Mesenchymal stem cell (in vitro differentiated cells and primary cell): ENCODE measurements at regions not wholly inside any gene's neighbourhood (a gene's known extent, or its start where the extent isn't known, plus 50 kb on each side); places are given as distances from the start of the nearest gene placed in this dataset.
"Not testable (repeated sequence)": the region's sequence is repeated elsewhere in the genome, so short reads cannot be mapped to it uniquely, and the experiment has no call there.

Source experiments
- DNase-seq: peaks from one replicate; pipeline ENCODE4 v3.0.0-alpha.2; 2013
- H2AFZ ChIP-seq: one replicate; pipeline ENCODE4 v1.6.1; 2013; ENCODE audit warnings: low read depth, mild to moderate bottlenecking, control low read depth, inconsistent platforms, low read length, moderate library complexity
- H2AK5ac ChIP-seq: 2 replicates; pipeline ENCODE4 v1.6.1; 2013; ENCODE audit warnings: low read length, moderate library complexity, mild to moderate bottlenecking, inconsistent platforms; ENCODE audit not compliant: severe bottlenecking
- H2BK120ac ChIP-seq: one replicate; pipeline ENCODE4 v1.6.1; 2013; ENCODE audit warnings: low read depth, mild to moderate bottlenecking, inconsistent platforms, low read length, moderate library complexity
- H2BK12ac ChIP-seq, 2 experiments: one replicate each; pipeline ENCODE4 v1.6.1; 2013; ENCODE audit warnings: inconsistent platforms in 2 of 2, low read length in 2 of 2, mild to moderate bottlenecking in 2 of 2, moderate library complexity in 2 of 2, control low read depth in 1 of 2
- H2BK15ac ChIP-seq: one replicate; pipeline ENCODE4 v1.6.1; 2013; ENCODE audit warnings: mild to moderate bottlenecking, low read depth, inconsistent platforms; ENCODE audit not compliant: poor library complexity, severe bottlenecking
- H2BK5ac ChIP-seq: 2 replicates; pipeline ENCODE4 v1.6.1; 2013; ENCODE audit warnings: low read depth, mild to moderate bottlenecking, low read length, control low read depth, inconsistent platforms; ENCODE audit not compliant: poor library complexity, severe bottlenecking
- H3K14ac ChIP-seq, 2 experiments: one replicate each; pipeline ENCODE4 v1.6.1; 2013; ENCODE audit warnings: inconsistent platforms in 2 of 2, low read length in 2 of 2, control low read depth in 1 of 2, mild to moderate bottlenecking in 1 of 2, moderate library complexity in 1 of 2
- H3K18ac ChIP-seq, 2 experiments: one replicate each; pipeline ENCODE4 v1.6.1; 2013; ENCODE audit warnings: inconsistent platforms in 2 of 2, low read length in 2 of 2, control low read depth in 1 of 2, low read depth in 1 of 2, mild to moderate bottlenecking in 1 of 2
- H3K23ac ChIP-seq, 2 experiments: one replicate each; pipeline ENCODE4 v1.6.1; 2013; ENCODE audit warnings: inconsistent platforms in 2 of 2, low read length in 2 of 2, mild to moderate bottlenecking in 2 of 2, moderate library complexity in 2 of 2, control low read depth in 1 of 2
- H3K27ac ChIP-seq: 2 replicates; pipeline ENCODE4 v1.5.1; 2013; ENCODE audit warnings: mild to moderate bottlenecking, moderate library complexity, low read length, control low read depth, inconsistent platforms; ENCODE audit not compliant: poor library complexity, severe bottlenecking
- H3K27me3 ChIP-seq, 2 experiments: 2 replicates each; pipeline versions ENCODE4 v1.6.1 to v1.7.0; 2013; ENCODE audit warnings: low read length in 2 of 2, mild to moderate bottlenecking in 2 of 2, moderate library complexity in 2 of 2, control low read depth in 1 of 2, inconsistent platforms in 1 of 2; ENCODE audit not compliant: control insufficient read depth in 1 of 2, insufficient read depth in 1 of 2
- H3K36me3 ChIP-seq, 2 experiments: 2 replicates each; pipeline versions ENCODE4 v1.6.1 to v1.7.0; 2013; ENCODE audit warnings: low read length in 2 of 2, control low read depth in 1 of 2, inconsistent platforms in 1 of 2, low read depth in 1 of 2, mild to moderate bottlenecking in 1 of 2; ENCODE audit not compliant: insufficient read depth in 2 of 2, control insufficient read depth in 1 of 2
- H3K4ac ChIP-seq, 2 experiments: one replicate each; pipeline ENCODE4 v1.6.1; 2013; ENCODE audit warnings: inconsistent platforms in 2 of 2, low read length in 2 of 2, mild to moderate bottlenecking in 2 of 2, moderate library complexity in 2 of 2, control low read depth in 1 of 2, low read depth in 1 of 2
- H3K4me1 ChIP-seq: 2 replicates; pipeline ENCODE4 v1.6.1; 2013; ENCODE audit warnings: low read depth, low read length, control low read depth; ENCODE audit not compliant: control insufficient read depth, insufficient read depth
- H3K4me2 ChIP-seq: 2 replicates; pipeline ENCODE4 v1.6.1; 2013; ENCODE audit warnings: low read length, mild to moderate bottlenecking, inconsistent platforms; ENCODE audit not compliant: poor library complexity, severe bottlenecking
- H3K4me3 ChIP-seq, 2 experiments: 2 replicates each; pipeline versions ENCODE4 v1.5.1 to v1.7.0; 2013; ENCODE audit warnings: low read length in 2 of 2, mild to moderate bottlenecking in 2 of 2, control low read depth in 1 of 2, low read depth in 1 of 2; ENCODE audit not compliant: insufficient read depth in 1 of 2
- H3K79me1 ChIP-seq: replicated peaks from 2 replicates; pipeline ENCODE4 v1.6.1; 2013; ENCODE audit warnings: mild to moderate bottlenecking, control low read depth, low read length, inconsistent platforms; ENCODE audit not compliant: poor library complexity, severe bottlenecking
- H3K9ac ChIP-seq: 2 replicates; pipeline ENCODE4 v1.7.0; 2013; ENCODE audit warnings: mild to moderate bottlenecking, low read length, moderate library complexity
- H3K9me3 ChIP-seq: 2 replicates; pipeline ENCODE4 v1.7.0; 2013; ENCODE audit warnings: mild to moderate bottlenecking, low read length; ENCODE audit not compliant: control insufficient read depth
- H4K8ac ChIP-seq: one replicate; pipeline ENCODE4 v1.6.1; 2013; ENCODE audit warnings: inconsistent platforms, mild to moderate bottlenecking, low read length, moderate library complexity
- H4K91ac ChIP-seq: one replicate; pipeline ENCODE4 v1.6.1; 2013; ENCODE audit warnings: mild to moderate bottlenecking, low read length, inconsistent platforms
- WGBS: methylation state at CpG from one replicate; pipeline ENCODE4 v1.1.7; 2013; ENCODE audit warnings: mixed read lengths; 5-methylcytosine and 5-hydroxymethylcytosine counted together

DNA sequence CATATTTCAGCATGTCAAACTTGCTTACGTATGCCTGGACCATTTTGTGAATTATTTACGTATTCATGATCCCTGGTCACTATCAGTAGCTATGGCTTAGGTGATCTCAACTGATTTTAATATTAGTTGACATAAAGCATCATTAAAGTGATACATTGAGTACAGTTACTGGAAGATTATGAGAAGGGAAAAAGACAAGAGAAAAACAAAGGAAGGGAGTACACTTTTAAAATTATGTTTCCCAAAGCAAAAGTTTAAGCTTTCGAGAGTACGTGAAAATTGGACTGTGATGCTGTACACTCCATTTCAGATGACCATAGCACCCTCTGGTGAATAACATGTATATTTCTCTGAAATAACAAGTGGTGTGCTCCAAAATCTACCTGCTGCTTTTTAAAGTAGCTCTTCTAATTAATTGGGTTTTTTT, 215.0 kb upstream of the HSF2 start:
- Histone ChIP-seq H2BK12ac (no peak overlapping the region), H2BK15ac (no peak overlapping the region), H3K4me3 (peak overlapping the region in 1 of 2 experiments; percentile 68), H3K79me1 (no peaks in the 10 kb centered on the region), H3K36me3 (no peaks in the 10 kb centered on the region), H4K8ac (no peak overlapping the region), H3K9me3 (no peaks in the 10 kb centered on the region), H3K4me2 (no peak overlapping the region), H2BK120ac (no peak overlapping the region), H4K91ac (no peak overlapping the region), H3K14ac (no peak overlapping the region), H2AFZ (no peak overlapping the region), H3K27me3 (no peaks in the 10 kb centered on the region), H2AK5ac (no peak overlapping the region), H3K18ac (no peak overlapping the region), H3K9ac (peak overlapping the region; percentile 77), H3K23ac (no peak overlapping the region), H3K27ac (no peak overlapping the region), H3K4ac (no peak overlapping the region), H3K4me1 (no peaks in the 10 kb centered on the region), H2BK5ac (no peak overlapping the region)
- WGBS, result 64% methylated on average over 3 of the region's 4 CpGs
- peak; percentile 41 for DNase-seq

DNA sequence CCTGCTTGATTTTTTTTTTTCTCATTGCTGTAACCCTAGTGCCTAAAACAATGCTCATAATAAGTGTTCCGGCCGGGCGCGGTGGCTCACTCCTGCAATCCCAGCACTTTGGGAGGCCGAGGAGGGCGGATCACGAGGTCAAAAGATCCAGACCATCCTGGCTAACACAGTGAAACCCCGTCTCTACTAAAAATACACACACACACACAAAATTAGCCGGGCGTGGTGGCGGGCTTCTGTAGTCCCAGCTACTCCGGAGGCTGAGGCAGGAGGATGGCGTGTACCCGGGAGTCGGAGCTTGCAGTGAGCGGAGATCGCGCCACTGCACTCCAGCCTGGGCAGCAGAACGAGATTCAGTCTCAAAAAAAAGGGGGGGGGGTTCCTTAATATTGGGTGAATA, 214.0 kb upstream of the HSF2 start:
- not testable (repeated sequence) for H3K14ac ChIP-seq, H3K4ac ChIP-seq, H3K4me1 ChIP-seq, H3K4me2 ChIP-seq, DNase-seq, H2BK15ac ChIP-seq, H3K23ac ChIP-seq, H3K9me3 ChIP-seq, H2AFZ ChIP-seq, H2AK5ac ChIP-seq, H2BK5ac ChIP-seq, H4K8ac ChIP-seq, H3K27me3 ChIP-seq, H4K91ac ChIP-seq, H3K4me3 ChIP-seq, H3K18ac ChIP-seq, H3K79me1 ChIP-seq, H3K27ac ChIP-seq, H2BK120ac ChIP-seq, H2BK12ac ChIP-seq, H3K9ac ChIP-seq, H3K36me3 ChIP-seq
- WGBS, result 88% methylated on average over 19 of the region's 19 CpGs

DNA sequence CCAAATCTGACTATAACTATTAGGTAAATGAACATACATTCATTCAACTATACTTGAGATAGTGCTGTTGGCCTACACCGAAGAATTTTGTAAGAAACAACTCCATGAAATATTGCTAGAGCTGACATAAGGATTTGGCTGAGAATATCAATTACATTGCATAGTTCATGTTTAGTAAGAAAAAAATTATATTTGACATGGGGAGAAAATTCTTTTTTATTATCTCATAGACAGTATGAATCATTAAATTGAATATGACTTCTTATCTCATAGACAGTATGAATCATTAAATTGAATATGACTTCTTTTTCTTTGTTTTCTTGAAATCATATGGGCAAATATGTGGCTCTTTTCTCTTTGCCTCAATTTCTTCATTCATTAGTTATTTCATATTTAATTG, 212.3 kb upstream of the HSF2 start:
- H3K9ac ChIP-seq, result no peak overlapping the region
- H3K18ac ChIP-seq, result no peak overlapping the region
- no peak overlapping the region for H3K27ac ChIP-seq
- no peak overlapping the region for H3K4me3 ChIP-seq
- no peaks in the 10 kb centered on the region for H3K4me1 ChIP-seq
- no peak overlapping the region for H2AK5ac ChIP-seq
- no peak overlapping the region for H3K23ac ChIP-seq
- no peak overlapping the region for H4K8ac ChIP-seq
- no peaks in the 10 kb centered on the region for H3K9me3 ChIP-seq
- no peak overlapping the region for H2BK5ac ChIP-seq
- H3K27me3 ChIP-seq, result no peaks in the 10 kb centered on the region
- H3K36me3 ChIP-seq, result no peaks in the 10 kb centered on the region
- no peak overlapping the region for H3K4me2 ChIP-seq
- no peak overlapping the region for H2BK120ac ChIP-seq
- no peak overlapping the region for H3K14ac ChIP-seq
- H2BK15ac ChIP-seq, result no peak overlapping the region
- no CpG with 5 or more reads among the region's 1 CpG for WGBS
- no peak for DNase-seq
- H3K79me1 ChIP-seq, result no peaks in the 10 kb centered on the region
- no peak overlapping the region for H3K4ac ChIP-seq
- no peak overlapping the region for H2AFZ ChIP-seq
- no peak overlapping the region for H4K91ac ChIP-seq
- no peak overlapping the region for H2BK12ac ChIP-seq

DNA sequence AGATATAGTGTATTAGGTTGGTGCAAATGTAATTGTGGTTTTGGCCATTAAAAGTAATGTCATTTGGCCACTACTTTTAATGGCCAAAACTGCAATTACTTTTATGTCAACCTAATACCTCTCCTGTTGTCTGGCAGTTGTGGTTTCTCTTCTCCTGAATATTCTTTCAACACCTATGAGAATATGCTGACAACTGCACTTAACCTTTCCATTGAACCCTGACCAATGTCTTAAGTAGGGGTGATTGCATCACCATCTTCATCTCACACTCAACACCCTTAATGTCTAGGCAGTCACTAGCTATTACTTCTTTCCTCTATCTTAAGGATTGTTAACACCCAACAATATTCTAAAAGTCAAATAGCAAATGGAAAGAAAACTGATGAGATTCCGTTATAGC, 200.5 kb upstream of the HSF2 start:
- Histone ChIP-seq H3K27me3 (no peaks in the 10 kb centered on the region), H3K18ac (no peak overlapping the region), H3K36me3 (no peaks in the 10 kb centered on the region), H3K4me3 (no peak overlapping the region), H3K4me2 (no peak overlapping the region), H2AFZ (no peak overlapping the region), H3K4me1 (no peaks in the 10 kb centered on the region), H3K14ac (no peak overlapping the region), H2AK5ac (no peak overlapping the region), H3K79me1 (no peaks in the 10 kb centered on the region), H4K91ac (no peak overlapping the region), H2BK15ac (no peak overlapping the region), H2BK120ac (no peak overlapping the region), H3K27ac (no peak overlapping the region), H3K4ac (no peak overlapping the region), H2BK5ac (no peak overlapping the region), H4K8ac (no peak overlapping the region), H3K9ac (no peak overlapping the region), H3K9me3 (no peaks in the 10 kb centered on the region), H3K23ac (no peak overlapping the region), H2BK12ac (no peak overlapping the region)
- no CpG with 5 or more reads among the region's 1 CpG for WGBS
- no peak for DNase-seq
